HG03280 (cell line): ENCODE measurements at regions not wholly inside any gene's neighbourhood (a gene's known extent, or its start where the extent isn't known, plus 50 kb on each side); places are given as distances from the start of the nearest gene placed in this dataset.

Source experiments
- ATAC-seq: cut with Tn5 transposase; IDR thresholded peaks from one replicate; pipeline ENCODE4 v1.9.1; 2021; ENCODE audit warnings: mild to moderate bottlenecking, moderate library complexity; ENCODE audit not compliant: unreplicated experiment

- no peak for ATAC-seq
Observed at GRCh38 chr20:6944292-6944691, 176.8 kb downstream of the BMP2 start.

- ATAC-seq = no peak
Observed at GRCh38 chr20:6953611-6954010, 186.1 kb downstream of the BMP2 start.

GRCh38 chr20:6954219-6954618, 186.7 kb downstream of the BMP2 start:
- ATAC-seq = no peak

GRCh38 chr20:6956056-6956455, 188.6 kb downstream of the BMP2 start:
- ATAC-seq = no peak

GRCh38 chr20:6956574-6956973, 189.1 kb downstream of the BMP2 start:
- ATAC-seq = no peak

- ATAC-seq = no peak
Observed at GRCh38 chr20:6959900-6960312, 192.4 kb downstream of the BMP2 start.

GRCh38 chr20:6966721-6967120, 199.2 kb downstream of the BMP2 start:
- no peak for ATAC-seq

- no peak for ATAC-seq
Observed at GRCh38 chr20:6974838-6975237, 207.4 kb downstream of the BMP2 start.

- no peak for ATAC-seq
Observed at GRCh38 chr20:6975311-6975710, 207.8 kb downstream of the BMP2 start.

GRCh38 chr20:6976106-6976900, 208.8 kb downstream of the BMP2 start:
- ATAC-seq = no peak

- no peak for ATAC-seq
Observed at GRCh38 chr20:6979621-6980020, 212.1 kb downstream of the BMP2 start.

GRCh38 chr20:6993011-6993410, 225.5 kb downstream of the BMP2 start:
- no peak for ATAC-seq

- no peak for ATAC-seq
Observed at GRCh38 chr20:6993511-6993910, 226.0 kb downstream of the BMP2 start.

- ATAC-seq = no peak
Observed at GRCh38 chr20:6994452-6994851, 227.0 kb downstream of the BMP2 start.

- no peak for ATAC-seq
Observed at GRCh38 chr20:6998909-6999308, 231.4 kb downstream of the BMP2 start.

- ATAC-seq = no peak
Observed at GRCh38 chr20:6999381-6999780, 231.9 kb downstream of the BMP2 start.

GRCh38 chr20:7003598-7003997, 236.1 kb downstream of the BMP2 start:
- ATAC-seq = no peak

- no peak for ATAC-seq
Observed at GRCh38 chr20:7004801-7005200, 237.3 kb downstream of the BMP2 start.

GRCh38 chr20:7010527-7010926, 243.0 kb downstream of the BMP2 start:
- ATAC-seq = no peak

- no peak for ATAC-seq
Observed at GRCh38 chr20:7015257-7015656, 247.8 kb downstream of the BMP2 start.

GRCh38 chr20:7022597-7022996, 255.1 kb downstream of the BMP2 start:
- no peak for ATAC-seq

GRCh38 chr20:7025635-7026034, 258.1 kb downstream of the BMP2 start:
- no peak for ATAC-seq

GRCh38 chr20:7029019-7029418, 261.5 kb downstream of the BMP2 start:
- ATAC-seq = no peak
